ENCODE measurements at regions not wholly inside any gene's neighbourhood (a gene's known extent, or its start where the extent isn't known, plus 50 kb on each side); places are given as distances from the start of the nearest gene placed in this dataset.

GRCh38 chr6:22925304-22925835 is 356.0 kb downstream of the HDGFL1 start:
- DNase-seq (ENCODE audit: low read depth in 4 of 4, low spot score in 2 of 4), result no peak

GRCh38 chr6:22925920-22926789 is 356.8 kb downstream of the HDGFL1 start:
- DNase-seq (ENCODE audit: low read depth in 4 of 4, low spot score in 2 of 4), result no peak

GRCh38 chr6:22926790-22927354 is 357.5 kb downstream of the HDGFL1 start:
- peak in 3 of 4 donors; percentile 41 to 53 (median 46) for DNase-seq (ENCODE audit: low read depth in 4 of 4, low spot score in 2 of 4)

DNA sequence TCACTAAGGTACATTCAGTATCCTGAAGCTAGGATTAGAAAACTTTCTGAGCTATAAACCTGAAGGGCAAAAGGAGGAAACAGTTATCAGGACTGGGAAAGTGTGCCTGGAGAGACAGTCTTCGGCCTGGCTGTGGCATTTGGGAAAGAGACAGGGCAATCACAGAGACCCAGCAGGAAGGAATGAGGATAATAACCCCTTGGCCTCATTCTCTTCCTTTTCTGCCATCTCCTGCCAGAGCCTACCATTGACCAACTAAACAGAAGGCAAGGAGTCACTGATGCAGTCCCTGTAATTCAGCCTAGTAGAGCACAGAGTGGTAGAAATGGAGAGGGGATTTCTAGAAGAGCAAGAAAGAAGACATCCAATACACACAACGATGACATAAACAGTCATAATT is 359.4 kb downstream of the HDGFL1 start:
- no peak for DNase-seq (ENCODE audit: low read depth in 4 of 4, low spot score in 2 of 4)

DNA sequence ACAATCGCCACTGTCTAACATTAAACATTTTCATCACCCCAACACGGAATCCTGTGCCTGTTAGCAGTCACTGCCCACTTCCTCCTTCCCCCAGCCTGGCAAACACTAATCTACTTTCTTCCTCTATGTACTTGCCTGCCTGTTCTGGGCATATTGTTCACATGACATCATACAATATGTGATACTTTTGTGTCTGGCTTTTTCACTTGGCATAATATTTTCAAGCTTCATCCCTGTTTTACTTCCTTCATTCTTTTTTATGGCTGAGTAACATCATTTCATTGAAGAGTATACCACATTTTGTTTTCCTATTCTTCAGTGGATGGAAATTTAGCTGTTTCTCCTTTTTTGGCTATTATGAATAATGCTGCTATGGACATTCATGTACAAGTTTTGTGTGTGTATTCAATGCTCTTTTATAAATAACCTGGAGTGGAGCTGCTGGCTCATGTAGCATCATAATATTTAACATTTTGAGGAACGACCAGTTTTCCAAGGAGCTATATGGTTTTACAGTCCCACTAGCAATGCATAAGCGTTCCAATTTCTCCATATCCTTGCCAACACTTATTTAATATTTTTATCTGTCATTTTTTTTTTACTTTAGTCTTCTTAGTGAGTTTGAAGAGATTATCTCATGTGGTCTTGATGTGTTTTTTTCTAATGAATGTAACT is 360.1 kb downstream of the HDGFL1 start:
- DNase-seq (ENCODE audit: low read depth in 4 of 4, low spot score in 2 of 4), result no peak

DNA sequence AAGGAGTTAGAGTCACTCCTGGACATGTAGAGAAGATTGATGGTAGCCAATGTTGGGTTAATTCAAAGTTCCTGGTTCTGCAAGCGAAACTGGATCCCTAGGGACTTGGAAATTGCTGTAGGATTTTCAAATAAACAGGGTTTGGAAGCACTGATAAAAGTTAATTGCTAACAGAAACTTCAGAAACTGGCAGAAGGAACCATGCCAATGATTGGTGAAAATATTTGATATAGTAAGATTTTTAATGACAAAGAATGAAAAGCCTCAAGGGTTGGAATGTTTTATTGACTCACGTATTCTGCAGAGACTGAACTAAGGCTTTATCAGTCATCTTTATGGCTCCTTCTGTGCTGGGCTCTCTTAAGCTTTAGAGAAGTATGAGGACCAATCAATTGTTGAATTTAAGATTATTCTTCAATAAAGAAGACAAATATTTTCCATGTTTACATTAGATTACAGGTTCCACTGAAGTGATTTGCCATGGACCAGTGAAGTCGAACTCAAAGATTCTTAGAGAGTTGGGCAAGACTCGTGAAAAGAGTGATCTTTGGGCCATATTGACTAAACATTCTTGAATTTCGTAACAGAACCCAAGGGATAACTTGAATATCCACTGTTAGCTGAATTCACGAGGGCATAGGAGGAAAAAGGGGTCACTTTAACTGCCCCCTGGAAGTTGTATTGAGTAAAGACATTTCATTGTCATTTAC is 371.4 kb downstream of the HDGFL1 start:
- DNase-seq (ENCODE audit: low read depth in 4 of 4, low spot score in 2 of 4), result no peak

GRCh38 chr6:22942403-22942802 is 373.0 kb downstream of the HDGFL1 start:
- DNase-seq (ENCODE audit: low read depth in 4 of 4, low spot score in 2 of 4), result no peak

DNA sequence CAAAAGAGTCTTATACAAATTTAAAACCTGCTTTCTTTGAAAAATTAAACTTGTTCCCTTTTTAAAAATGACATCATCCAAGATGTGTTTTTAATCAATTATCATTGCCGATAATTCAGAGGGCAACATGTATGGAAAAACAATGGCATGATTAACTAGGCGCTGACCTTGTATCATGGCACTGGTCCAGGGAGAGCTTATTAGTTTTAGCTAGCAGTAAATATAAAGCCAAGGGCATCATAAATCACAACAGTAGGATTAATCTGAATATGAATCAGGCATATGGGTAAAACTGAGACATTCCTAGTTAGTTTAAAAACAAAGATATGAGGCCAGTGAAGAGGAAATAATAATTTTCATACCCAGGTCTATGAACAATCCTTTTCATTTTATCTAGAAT is 374.0 kb downstream of the HDGFL1 start:
- DNase-seq (ENCODE audit: low read depth in 4 of 4, low spot score in 2 of 4), result no peak

- no peak for DNase-seq (ENCODE audit: low read depth in 4 of 4, low spot score in 2 of 4)
Observed at GRCh38 chr6:22949967-22950366, 380.6 kb downstream of the HDGFL1 start.

DNA sequence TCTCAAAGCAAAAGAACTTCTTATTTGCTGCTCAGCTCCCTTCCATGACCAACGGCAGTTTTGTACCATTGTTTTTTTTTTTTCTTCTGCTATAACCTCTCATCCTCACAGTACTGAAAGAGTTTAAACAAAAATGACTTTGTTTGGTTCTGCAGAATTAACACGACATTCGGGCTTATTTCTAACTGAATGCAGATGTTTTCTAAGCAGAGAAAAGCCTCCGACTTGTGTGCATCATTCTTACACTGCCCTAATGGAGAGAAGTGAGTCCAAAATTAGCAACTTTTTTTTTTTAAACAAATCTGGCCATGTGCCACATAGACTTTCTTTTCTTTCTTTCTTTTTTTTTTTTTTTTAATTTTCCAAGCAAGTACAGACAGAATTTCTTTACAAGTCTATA is 382.7 kb downstream of the HDGFL1 start:
- no peak for DNase-seq (ENCODE audit: low read depth in 4 of 4, low spot score in 2 of 4)

DNA sequence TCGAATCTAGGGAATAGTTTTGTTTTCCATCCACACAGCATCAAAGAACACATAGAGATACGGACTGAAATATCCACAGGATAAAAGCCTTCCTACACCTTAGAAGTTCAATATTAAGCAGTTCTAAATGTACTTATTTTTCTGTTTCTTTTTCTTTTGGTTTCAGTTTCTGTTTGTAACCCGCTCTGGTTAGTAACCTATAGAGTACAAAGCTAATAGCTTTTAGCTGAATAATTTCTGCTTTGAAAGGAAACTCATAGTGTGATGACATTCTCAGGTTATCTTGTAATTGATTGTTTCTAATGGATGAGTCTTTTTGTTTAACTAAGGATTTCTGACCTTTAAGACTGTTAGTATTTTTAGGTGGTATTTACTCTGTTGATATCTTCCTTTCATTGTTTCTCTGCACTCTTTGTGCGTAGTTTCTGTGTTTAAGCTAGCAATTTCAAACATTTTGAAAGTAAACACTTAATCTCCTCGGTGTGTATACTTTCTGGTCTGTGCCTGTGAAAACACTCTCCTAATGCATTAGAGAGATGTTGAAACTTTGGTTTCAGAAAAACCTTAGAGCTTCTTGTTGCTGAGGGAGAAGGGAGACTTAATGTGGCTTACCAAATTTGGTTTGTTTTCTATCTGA is 385.5 kb downstream of the HDGFL1 start:
- no peak for DNase-seq (ENCODE audit: low read depth in 4 of 4, low spot score in 2 of 4)

- peak in 2 of 4 donors; percentile 37 to 38 for DNase-seq (ENCODE audit: low read depth in 4 of 4, low spot score in 2 of 4)
Observed at GRCh38 chr6:22956029-22956681, 386.8 kb downstream of the HDGFL1 start.

- no peak for DNase-seq (ENCODE audit: low read depth in 4 of 4, low spot score in 2 of 4)
Observed at GRCh38 chr6:22958677-22959076, 389.3 kb downstream of the HDGFL1 start.

- DNase-seq (ENCODE audit: low read depth in 4 of 4, low spot score in 2 of 4), result no peak
Observed at GRCh38 chr6:22959571-22959970, 390.2 kb downstream of the HDGFL1 start.

DNA sequence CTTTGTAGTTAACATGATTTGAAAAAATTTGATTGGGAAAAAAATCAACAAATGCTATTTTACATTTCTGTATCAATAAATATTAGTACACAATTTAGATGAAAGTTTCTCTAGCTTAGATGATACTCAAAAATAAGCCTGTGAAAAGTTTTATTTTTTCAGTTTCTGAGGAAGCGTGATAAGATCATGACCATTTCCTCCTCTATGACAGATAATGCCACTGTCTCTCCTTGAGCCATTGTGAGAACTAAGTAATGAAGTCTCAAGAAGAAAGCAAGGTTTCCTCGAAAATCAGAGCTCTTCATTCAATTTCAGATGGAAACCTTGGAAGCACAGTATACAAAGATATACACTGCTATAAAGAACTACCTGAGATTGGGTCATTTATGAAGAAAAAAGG is 395.0 kb downstream of the HDGFL1 start:
- DNase-seq (ENCODE audit: low read depth in 4 of 4, low spot score in 2 of 4), result no peak

DNA sequence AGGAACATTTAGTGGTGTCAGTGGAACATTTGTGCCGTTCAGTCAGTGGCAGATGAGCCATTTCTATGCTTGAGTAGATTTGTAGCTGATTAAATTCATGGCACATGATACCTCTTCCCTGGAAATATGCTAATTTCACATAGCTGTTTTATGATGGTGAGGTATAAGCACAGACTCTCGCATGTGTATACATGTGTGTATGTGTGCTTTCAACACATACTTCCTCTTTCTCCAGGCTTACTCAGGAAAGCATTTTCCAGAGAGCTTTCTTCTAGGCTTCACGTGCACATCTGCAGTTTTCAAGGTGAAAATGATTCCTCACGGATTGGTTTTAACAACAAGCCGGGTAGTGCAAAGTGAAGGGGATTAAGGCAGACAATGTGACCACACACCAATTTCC is 396.5 kb downstream of the HDGFL1 start:
- no peak for DNase-seq (ENCODE audit: low read depth in 4 of 4, low spot score in 2 of 4)

- no peak for DNase-seq (ENCODE audit: low read depth in 4 of 4, low spot score in 2 of 4)
Observed at GRCh38 chr6:22966691-22967422, 397.5 kb downstream of the HDGFL1 start.

DNA sequence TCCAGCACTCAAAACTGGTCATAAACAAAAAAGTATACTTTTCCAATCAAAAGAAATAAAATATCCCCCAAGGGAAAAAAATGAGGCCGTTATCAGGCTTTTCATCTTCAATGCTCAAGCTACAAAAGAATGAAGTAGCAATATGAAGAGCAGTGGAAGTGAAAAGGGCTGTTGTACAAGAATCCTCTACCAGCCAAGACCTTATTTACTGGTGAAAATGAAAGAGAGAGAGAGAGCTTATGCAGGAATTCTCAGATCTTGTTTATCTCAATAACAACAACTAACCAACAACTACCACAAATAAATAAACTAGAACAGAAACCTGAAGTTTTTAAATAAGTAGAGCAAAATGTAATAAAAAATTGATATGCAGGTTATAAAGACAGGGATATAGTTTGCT is 400.6 kb downstream of the HDGFL1 start:
- DNase-seq (ENCODE audit: low read depth in 4 of 4, low spot score in 2 of 4), result no peak

- DNase-seq (ENCODE audit: low read depth in 4 of 4, low spot score in 2 of 4), result no peak
Observed at GRCh38 chr6:22972771-22973170, 403.4 kb downstream of the HDGFL1 start.
